Esophagus muscularis mucosa (tissue), 4 donors: ENCODE measurements at regions not wholly inside any gene's neighbourhood (a gene's known extent, or its start where the extent isn't known, plus 50 kb on each side); places are given as distances from the start of the nearest gene placed in this dataset.

Experiments
- EP300 ChIP-seq: sonication (generic); formaldehyde crosslinking; IDR thresholded peaks from one replicate; pipeline ENCODE4 v1.6.1; 2017; ENCODE audit warnings: antibody characterized with exemption
- POLR2A ChIP-seq: fragments of 450-650 bp; IDR thresholded peaks from one replicate; pipeline ENCODE4 v1.6.1; 2017; ENCODE audit warnings: antibody characterized with exemption, moderate library complexity, mild to moderate bottlenecking, low read depth
- POLR2AphosphoS5 ChIP-seq, 2 donors: sonication (generic); formaldehyde crosslinking; IDR thresholded peaks; one replicate each; pipeline ENCODE4 v1.6.1; 2017; ENCODE audit warnings: antibody characterized with exemption in 2 of 2
- TF ChIP-seq, protein P1 (sequence below), 3 experiments: fragments of 200-600 bp in 2 of 3; fragments of 450-650 bp in 1 of 3; sonication (generic) in 2 of 3; IDR thresholded peaks; one replicate each; pipeline ENCODE4 v1.5.1; 2017 to 2019; ENCODE audit warnings: antibody characterized with exemption in 3 of 3, mild to moderate bottlenecking in 2 of 3, moderate library complexity in 1 of 3

DNA sequence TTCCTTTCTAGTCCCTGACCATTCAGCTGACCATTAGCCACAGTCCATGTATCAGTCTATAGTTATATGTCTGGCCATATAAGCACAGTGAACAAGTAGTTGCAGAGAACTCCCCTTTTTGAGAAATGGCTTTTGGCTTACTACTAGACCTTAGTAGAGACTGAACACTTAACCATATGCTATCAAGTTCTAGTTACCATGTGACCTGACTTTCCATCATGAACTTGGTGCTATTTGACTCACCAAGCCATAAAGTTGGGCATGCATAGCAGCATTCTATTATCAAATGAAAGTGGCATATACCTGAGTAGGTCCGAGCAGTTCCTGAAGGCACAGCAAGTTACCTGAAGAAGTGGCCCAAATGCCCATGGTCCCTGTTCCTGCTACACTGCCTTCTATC, 74.5 kb upstream of the IL2 start:
- TF ChIP-seq, protein P1, sequence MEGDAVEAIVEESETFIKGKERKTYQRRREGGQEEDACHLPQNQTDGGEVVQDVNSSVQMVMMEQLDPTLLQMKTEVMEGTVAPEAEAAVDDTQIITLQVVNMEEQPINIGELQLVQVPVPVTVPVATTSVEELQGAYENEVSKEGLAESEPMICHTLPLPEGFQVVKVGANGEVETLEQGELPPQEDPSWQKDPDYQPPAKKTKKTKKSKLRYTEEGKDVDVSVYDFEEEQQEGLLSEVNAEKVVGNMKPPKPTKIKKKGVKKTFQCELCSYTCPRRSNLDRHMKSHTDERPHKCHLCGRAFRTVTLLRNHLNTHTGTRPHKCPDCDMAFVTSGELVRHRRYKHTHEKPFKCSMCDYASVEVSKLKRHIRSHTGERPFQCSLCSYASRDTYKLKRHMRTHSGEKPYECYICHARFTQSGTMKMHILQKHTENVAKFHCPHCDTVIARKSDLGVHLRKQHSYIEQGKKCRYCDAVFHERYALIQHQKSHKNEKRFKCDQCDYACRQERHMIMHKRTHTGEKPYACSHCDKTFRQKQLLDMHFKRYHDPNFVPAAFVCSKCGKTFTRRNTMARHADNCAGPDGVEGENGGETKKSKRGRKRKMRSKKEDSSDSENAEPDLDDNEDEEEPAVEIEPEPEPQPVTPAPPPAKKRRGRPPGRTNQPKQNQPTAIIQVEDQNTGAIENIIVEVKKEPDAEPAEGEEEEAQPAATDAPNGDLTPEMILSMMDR (IDR thresholded peaks at IDR 0.05) = no peak
- TF ChIP-seq EP300 (no peak), POLR2A (no peak), POLR2AphosphoS5 (IDR thresholded peaks at IDR 0.05) (no peak)
